8988T (cell line): ENCODE measurements at regions not wholly inside any gene's neighbourhood (a gene's known extent, or its start where the extent isn't known, plus 50 kb on each side); places are given as distances from the start of the nearest gene placed in this dataset.

ENCODE experiments used
- DNase-seq: peaks from one replicate; pipeline ENCODE4 v3.0.0; 2011

DNA sequence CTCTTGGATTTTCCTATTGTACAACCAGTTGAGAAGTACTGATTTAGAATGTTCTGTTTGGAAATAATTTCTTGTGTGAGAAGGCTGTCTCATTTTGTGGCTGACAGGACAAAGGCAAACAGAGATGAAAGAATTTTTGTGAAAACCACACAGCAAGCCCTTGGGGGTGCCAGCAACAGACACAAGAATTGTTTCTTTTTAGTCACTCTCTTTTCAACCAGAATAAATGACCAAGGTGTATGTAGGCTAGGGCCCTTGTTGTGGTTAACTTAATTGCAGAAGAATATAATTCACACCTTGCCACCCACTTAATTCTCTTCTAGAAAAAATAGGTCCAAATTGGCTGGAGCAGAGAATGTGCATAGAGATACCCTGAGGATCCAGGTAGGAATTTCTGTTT, 329.4 kb upstream of the TBC1D5 start:
- DNase-seq: no peak

DNA sequence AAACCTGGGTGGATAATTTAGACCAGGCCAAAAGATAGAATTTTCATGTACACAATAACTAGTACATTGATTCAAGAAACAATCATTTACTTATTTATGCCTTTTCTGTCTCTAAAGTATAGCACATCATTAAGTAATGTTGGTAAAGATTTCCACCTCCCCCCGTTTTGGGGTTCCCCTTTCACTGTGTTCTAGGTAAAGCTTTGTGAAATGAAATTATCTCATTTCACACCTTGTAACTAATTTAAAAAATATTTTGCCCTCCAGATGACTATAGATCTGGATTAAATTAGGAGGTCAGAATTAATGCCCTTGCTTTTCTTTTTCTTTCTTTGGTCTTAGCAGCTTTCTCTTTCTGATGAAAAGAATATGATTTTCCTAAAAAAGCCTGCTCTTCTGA, 328.5 kb upstream of the TBC1D5 start:
- DNase-seq: no peak

DNA sequence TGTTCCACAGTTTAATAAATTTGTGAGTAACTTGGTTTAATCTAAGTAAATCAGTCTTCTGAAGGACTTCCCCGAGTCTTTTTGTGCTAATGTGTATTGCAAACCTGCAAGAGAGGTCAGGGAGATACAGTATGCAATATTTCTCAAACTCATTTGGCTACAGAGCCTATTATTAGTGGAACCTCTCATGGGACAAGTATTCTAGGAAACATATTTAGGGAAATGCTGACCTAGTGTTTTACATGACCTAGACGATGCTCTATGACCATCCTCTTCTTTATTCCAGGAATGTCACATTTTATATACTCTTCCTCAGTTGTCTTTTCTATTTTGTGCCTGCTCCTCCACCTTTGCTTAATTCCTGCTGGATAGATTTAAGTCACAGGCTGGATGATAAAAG, 327.8 kb upstream of the TBC1D5 start:
- DNase-seq: no peak

DNA sequence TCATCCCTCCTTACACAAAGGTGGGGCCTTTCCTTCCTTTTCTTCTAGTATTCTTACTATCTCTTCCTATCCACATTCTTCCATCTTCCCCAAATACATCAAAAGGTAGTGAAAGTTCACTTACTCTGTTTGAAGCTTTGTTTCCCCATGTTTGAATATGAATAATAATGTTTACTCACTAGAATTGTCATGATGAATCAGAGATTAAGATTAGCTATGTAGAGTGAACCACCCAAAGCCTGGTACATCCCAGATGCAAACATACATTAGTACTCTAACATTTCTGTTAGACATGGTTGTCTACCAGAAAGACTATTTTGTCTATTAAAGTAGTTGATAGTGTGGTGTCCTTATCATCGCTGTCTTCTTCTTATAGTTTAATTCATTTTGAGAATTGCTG, 327.1 kb upstream of the TBC1D5 start:
- DNase-seq: no peak

DNA sequence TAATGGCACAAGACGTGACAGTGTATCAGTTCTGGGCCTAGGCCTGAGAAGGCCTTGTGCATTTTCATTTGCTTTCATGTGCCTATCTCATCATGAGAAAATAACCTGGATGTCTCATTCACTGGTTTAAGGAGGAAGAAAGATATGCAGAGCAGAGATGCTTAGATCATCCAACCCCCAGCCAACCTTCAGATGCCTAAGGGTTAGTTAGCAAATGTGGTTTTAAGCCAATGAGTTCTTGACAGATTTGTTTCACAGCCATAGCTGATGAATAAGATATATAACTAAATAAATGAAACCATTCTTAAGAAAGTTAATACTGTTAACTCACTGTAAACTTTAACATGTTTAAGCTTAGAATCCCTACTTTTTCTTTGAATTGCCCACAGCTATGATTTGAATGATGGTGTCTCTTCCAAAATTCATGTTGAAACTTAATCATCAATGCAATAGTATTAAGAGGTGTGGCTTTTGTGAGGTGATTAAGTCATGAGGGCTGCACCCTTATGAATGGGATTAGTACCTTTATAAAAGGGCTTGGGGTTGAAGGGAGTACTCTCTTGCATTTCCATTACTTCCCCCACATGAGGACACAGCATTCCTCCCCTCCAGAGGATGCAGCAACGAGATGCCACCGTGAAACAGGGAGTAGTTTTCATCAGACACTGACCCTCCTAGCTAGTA, 324.6 kb upstream of the TBC1D5 start:
- no peak for DNase-seq

DNA sequence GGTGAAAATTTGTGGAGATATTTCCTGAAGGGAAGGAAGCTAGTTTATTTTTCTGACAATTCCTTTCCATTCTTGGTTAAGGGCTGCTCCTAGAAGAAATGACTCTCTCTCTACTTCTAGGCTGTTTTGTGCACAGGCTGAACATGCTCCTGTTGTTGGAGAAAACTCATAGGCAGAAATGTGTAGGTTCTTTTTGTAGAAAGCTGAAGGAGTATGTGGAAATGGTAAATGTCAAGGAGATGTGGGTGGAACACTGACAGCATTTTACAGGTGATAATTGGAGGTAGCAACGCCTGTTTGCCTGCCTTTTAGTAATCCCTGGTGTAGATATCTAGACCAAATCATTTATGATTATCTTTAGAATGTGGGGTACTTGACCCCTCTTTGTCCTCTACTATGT, 322.2 kb upstream of the TBC1D5 start:
- DNase-seq: no peak

DNA sequence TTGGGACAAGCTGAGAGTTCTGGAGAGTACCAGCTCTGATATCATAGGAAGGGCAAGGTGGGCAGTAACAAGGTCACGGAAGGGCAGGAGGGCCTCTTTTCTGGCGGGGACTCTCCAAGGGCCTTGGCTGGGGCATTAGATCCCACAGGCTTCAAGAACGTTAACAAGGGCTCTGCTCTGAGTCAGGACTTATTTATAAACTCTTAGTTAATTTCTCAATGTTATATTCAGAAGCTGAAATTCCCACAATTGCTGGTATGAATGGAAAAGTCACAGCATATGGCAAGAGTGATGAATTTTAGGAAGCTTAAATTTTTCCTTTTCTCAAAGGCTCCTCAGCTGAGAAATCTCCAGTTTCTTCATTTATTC, 320.2 kb upstream of the TBC1D5 start:
- no peak for DNase-seq

DNA sequence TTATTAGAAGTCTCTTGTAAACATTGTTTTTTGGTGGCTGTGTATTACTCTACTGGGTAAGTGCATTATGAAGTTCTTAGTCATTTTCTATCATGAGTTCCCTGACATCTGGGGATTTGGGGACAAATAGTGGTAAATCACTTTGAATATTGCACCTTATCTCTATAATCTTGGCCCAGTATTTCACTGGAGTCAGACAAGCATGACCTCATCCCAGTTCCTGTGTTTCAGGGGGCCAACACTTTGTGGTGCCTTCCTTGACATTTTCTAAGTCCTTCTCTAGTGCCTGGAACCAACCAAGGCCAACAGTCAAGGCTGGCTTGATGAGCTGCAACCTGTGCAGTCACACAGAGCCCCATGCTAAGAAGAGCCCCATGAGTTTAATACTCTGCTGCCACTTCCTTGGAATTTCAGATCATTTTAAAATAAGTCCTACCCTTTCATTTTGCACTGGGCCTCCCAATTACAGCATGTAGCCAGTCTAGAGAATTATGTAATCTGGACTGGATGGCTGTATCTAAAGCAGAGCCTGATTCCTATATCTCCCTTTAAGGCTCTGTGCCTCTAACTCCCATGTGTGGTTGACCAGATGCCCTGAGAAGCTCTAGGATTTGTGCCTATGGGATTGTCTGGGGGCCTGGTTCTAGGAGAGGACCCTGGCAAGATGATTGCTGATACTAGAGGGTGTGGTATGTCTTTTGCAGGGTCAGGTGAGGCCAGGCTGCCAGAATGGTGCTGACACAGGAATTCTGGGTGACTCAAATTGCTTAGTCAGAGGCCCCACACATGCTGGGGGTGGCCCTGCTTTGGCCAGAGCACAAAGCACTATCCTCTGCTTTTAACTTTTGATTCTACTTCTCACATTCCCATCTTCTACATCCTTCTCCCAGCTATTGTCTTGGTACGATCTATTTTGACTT, 319.6 kb upstream of the TBC1D5 start:
- no peak for DNase-seq

DNA sequence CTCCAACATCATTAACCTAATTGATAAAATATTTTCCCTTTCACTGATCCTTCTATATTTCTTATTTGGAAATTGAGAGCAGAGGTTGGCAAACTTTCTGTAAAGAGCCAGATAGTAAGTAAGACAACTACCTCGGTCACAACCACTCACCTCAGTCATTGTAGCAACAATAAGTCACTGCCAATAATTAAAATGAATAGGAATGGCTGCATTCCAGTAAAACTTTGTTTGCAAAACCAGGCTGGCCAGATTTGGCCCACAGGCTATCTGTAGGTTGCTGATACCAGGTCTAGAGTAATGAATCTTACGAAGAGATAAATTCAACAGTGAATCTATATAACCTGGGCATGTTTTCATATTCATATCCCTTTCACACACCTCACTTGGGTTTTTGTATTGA, 316.2 kb upstream of the TBC1D5 start:
- DNase-seq: no peak

DNA sequence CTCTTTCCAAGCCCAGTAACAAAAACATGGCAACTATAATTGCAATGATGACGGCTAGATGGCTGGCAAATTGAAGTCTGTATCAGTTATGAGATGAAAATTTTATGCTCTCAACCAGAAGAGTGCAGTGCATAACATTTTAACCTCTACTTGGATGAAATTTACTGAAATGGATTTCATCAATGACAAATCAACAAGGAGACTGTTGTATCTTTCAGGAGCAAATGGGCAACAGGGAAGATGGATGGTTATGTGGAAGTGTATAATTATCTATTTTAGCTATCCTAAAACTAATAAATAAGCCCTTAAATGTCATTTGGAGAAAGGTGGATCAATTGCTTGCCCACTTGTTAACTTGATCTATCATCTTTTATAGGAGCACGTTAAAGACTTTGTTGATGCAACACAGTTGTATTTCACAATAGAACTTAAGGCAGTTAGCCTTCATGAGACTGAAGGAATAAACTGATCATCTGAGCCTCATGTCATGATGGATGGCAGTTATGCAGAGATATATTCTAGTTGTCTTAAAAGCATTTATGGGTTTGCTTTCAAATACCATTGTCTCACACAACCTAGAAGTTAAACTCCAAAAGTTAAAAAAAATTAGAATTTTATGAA, 315.1 kb upstream of the TBC1D5 start:
- no peak for DNase-seq

DNA sequence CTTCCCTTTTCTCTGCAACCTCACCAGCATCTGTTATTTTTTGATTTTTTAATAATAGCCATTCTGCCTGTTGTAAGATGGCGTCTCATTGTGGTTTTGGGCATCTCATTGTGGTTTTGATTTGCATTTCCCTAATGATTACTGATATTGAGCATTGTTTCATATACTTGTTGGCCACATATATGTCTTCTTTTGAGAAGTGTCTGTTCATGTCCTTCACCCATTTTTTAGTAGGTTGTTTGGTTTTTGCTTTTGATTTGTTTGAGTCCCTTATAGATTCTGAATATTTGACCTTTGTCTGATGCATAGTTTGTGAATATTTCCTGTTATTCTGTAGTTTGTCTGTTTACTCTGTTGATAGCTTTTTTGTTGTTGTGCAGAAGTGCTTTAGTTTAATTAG, 312.2 kb upstream of the TBC1D5 start:
- DNase-seq: no peak

DNA sequence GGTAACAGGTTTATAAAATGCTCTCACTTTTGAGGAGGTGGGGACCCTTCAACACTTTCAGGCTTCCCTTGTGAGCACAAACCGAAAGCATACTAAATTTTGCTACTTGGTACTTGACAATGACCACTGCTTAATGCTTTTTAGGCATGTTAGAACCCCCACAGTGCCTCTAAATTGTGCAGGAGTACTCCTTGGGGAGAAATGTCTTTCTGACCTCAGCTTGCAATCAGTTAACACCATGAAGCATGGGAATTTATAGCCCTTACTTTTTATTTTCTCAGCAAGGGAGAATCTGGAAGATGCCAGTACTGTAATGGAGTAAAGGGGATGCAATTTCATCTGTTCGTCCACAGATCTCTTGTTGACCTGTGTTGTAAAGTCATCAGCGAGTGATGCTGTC, 308.9 kb upstream of the TBC1D5 start:
- DNase-seq: no peak

DNA sequence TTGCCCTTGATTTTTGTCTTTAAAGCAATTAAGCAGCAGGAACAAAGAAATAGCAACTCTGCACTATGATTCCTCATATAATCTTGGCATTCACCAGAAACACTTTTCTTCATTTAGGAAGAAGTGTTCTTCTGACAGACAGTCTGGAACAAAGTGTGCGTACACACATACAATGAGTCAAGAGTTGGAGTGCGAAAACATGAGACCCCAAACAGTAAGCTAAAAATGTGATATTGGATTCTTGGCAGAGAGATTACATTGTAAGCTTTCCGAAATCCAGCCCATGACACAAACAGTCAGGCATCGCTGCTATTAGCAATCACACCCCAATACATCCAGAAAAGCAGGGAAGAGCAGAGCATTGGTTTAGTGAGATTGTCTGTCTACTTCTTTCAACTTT, 306.7 kb upstream of the TBC1D5 start:
- DNase-seq: no peak

DNA sequence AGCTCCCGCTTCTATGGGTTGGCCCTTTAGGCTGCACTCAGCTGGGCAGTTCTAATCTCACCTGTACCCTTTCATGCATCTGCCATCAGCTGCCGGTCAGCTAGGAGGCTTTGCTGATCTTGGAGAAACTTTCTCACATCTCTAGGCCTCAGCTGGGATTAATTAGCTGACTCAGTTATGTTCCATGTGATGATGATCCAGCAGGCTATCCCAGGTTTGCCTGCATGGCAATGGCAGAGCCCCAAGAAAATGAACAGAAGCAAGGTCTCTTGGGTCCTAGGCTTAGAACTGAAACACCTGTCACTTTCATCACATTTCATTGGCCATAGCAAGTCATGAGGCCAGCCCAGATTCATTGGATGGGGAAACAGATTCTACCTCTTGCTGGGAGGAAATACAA, 304.6 kb upstream of the TBC1D5 start:
- no peak for DNase-seq

DNA sequence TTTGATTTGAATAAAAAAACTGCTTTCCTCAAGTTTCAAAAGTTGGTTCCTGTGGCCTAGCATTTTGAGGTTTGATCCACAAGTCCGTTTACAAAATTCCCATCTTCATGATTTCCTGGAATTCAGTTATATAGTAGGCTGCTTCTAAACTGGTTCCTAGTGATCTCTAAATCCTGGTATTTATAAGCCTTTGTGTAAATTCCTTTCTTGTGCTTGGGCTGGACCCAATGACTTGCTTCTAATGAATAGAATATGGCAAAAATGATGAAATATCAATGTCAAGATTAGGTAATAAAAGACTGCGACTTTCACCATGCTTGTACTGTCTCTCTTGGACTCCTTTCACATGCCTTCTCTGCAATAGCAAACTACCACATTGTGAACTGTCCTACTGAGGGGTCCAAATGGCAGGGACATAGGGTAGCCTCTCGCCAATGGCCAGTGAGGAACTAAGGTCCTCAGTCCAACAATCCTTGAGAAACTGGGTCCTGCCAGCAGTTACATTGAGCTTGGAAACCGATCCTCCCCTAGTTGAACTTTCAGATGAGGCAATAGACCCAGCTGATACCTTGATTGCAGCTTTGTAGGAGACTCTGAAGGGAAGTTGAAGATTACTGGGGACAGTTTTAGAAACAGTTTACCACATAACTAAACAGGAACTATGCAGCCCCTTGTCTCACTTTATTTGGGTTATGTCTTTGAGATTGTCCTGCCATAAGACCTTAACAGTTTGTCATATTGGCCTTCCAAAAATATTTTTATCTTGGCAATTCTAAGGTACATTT, 303.9 kb upstream of the TBC1D5 start:
- no peak for DNase-seq

DNA sequence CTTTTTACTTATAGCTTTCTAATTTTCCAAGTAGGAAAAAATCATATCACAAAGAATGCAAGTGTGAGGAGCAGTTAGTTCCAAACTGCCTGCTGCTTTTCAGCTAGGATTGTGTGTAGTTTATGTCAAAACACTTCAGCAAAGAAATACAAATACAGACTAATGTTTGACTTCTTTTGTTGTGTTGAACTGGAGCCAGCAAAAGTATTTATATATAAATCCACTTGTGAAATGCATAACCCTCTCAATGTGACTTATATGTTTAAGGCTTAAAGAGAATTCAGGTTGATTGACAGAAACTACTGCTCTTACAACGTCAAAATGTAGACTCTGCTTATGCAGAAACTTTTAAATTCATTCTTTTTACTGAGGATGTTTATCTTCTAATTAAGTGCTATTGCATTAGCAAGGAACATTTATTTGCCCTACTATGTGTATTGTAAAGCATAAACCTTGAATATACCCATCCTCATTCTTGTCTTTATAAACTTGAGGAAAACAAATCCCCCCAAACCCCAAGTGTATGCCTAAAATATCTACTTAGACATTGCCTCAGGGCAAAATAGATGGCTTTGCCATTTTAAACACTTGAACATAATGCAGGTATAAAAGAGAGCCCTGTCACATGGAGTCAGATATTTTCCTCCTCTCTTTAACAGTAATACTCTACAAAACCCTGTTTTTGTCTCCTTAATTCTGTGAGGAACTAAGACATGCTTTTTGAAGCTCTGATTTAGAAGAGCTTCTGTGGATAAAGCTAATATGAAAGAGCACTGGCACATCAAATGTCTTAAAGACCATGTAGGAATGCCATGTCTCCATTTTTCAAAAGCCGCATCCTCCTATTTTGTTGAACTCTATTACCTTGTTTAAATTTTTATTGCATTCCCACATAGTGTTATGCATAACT, 302.8 kb upstream of the TBC1D5 start:
- DNase-seq: no peak

DNA sequence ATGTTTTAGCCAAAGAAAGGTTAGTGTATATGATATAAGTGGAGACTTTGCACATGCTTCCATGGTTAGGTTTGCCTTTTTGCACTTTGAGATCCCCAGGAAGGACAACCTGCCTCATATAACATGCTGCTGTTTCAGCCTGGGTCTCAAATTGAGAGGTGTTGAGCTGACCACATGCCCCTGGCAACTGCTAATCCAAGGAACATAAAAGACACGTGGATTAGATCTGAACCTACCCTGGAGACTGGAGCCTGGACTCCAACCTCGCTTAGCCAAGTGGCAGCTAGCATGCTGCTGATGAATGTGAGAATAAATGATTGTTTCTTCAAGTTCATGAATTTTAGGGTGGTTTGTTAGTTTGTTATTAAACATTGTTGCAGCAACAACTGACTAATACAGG, 301.8 kb upstream of the TBC1D5 start:
- no peak for DNase-seq

DNA sequence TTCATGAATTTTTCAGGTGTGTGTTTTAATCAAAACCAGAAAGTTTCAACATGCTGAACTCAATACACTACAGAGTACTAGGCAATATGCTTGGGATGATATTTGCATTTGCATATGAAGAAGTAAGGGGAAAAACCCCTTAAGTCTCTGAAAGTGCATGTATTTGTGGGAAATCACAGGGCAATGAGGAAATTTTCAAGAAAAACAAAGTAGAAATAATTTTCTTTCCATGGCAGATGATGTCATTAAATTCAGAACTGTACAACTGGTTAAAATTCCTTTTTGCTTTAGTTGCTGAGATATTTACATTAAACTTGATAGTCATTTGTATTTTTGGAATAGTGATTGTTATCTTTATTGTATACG, 294.0 kb upstream of the TBC1D5 start:
- DNase-seq: no peak

DNA sequence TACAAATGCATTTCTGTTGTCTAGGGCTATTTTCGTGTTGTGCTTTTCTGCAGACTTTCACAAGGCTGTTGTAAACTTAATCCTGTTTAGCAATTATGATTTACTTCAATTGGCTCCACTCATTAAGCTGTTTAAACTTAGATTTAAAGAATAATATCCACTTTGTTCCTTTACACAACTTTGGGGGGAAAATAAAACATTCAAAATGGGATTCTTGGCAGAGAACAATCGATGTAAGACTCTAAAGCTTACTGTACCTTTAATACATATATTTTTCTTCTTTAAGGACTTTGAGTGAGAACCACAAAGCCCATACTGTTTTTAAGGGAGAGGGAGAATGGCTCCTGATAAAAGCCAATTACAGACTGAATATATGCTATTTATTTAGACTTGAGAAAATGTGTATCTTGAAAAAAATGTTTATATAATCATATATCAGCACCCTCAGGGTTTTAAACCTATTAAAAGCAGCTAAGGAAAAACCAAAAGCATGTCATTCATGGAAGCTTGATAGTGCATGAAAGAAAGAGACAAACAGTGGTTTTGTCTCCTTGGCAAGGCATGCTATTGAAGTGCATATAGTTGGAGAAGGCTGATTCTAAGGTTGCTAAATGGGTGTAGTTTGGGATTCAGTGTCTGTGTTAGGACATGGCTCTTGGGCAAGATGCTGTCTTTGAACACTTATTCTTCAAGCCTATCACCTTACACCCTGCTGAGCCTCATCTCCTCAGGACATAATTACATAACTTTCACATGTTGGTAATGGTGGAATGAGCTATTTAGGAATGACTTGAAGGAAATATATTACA, 293.4 kb upstream of the TBC1D5 start:
- DNase-seq: no peak

DNA sequence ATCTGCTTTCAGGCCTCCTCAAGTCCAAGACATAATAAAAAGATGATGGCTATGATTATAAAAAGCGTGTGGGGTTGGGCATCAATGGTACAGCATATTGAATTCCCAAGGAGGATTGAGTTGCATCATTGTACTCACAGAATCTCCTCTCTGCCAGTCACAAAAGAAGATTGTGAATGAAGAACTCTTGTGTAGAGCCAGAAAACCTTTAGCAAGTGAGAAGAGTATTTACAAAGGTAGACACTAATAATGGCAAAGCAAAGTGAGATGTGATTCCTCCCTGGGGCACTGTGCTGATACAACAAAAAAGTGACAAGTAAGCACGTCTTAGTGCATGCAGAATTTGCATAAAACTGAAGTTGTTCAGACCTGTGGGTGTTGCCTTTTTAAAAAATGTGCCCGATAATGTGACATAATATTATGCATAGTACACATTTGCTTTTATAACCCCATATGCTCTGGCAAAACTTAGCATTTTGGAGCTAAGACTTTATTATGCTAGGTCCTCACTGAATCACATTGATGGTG, 291.2 kb upstream of the TBC1D5 start:
- DNase-seq: no peak

DNA sequence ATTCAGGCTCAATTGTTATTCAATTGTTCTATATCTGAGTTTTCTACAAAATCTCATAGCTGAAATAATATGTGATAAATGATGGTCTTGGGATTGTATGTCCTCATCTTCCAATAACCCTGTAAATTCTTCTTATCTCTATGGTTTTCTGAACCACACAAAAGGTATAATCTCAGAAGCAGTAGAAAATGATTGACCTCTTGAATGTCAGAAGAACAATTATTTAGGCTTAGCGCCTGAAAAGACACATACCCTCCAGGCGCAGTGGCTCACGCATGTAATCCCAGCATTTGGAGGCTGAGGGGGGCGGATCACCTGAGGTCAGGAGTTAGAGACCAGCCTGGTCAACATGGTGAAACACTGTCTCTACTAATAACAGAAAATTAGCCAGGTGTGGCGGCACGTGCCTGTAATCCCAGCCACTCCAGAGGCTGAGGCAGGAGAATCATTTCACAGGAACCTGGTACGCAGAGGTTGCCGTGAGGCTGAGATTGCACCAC, 288.0 kb upstream of the TBC1D5 start:
- DNase-seq: no peak
